Neural cell (in vitro differentiated cells): ENCODE measurements at regions not wholly inside any gene's neighbourhood (a gene's known extent, or its start where the extent isn't known, plus 50 kb on each side); places are given as distances from the start of the nearest gene placed in this dataset.

Experiments used
- H2AFZ ChIP-seq: fragments of 200-600, 300-800 bp; sonication (generic), shearing (Covaris generic); 2 replicates; pipeline ENCODE4 v1.6.0; 2014; ENCODE audit warnings: low read depth, mild to moderate bottlenecking, antibody characterized with exemption, low read length, moderate library complexity
- H3F3A ChIP-seq: fragments of 200-600 bp; shearing (Covaris generic); 2 replicates; pipeline ENCODE4 v1.6.1; 2016; ENCODE audit warnings: mild to moderate bottlenecking, moderate library complexity, mixed read lengths, antibody characterized with exemption, low read length; ENCODE audit not compliant: insufficient read depth, poor library complexity, severe bottlenecking
- H3K27ac ChIP-seq: fragments of 200-600, 300-800 bp; sonication (generic), shearing (Covaris generic); 2 replicates; pipeline ENCODE4 v1.5.1; 2014; ENCODE audit warnings: mild to moderate bottlenecking, low read length, moderate library complexity
- H3K27me3 ChIP-seq: fragments of 300-800, 200-600 bp; sonication (generic), shearing (Covaris generic); 2 replicates; pipeline ENCODE4 v1.6.0; 2014; ENCODE audit warnings: mild to moderate bottlenecking, low read depth, low read length, moderate library complexity; ENCODE audit not compliant: insufficient read depth
- H3K36me3 ChIP-seq: fragments of 300-800, 200-600 bp; sonication (generic), shearing (Covaris generic); 2 replicates; pipeline ENCODE4 v1.5.1; 2014; ENCODE audit warnings: mild to moderate bottlenecking, antibody characterized with exemption, low read length, moderate library complexity; ENCODE audit not compliant: insufficient read depth
- H3K4me2 ChIP-seq: fragments of 300-800, 200-600 bp; sonication (generic), shearing (Covaris generic); 2 replicates; pipeline ENCODE4 v1.6.0; 2014; ENCODE audit warnings: mild to moderate bottlenecking, low read length
- H3K4me3 ChIP-seq: fragments of 300-800, 200-600 bp; sonication (generic), shearing (Covaris generic); 2 replicates; pipeline ENCODE4 v1.5.1; 2014; ENCODE audit warnings: mild to moderate bottlenecking, low read length, moderate library complexity
- H3K79me2 ChIP-seq: fragments of 200-600 bp; shearing (Covaris generic); replicated peaks from 2 replicates; pipeline ENCODE4 v1.6.0; 2014; ENCODE audit warnings: mild to moderate bottlenecking, low read length, moderate library complexity; ENCODE audit not compliant: insufficient read depth
- H3K9ac ChIP-seq: fragments of 300-800, 200-600 bp; sonication (generic), shearing (Covaris generic); 2 replicates; pipeline ENCODE4 v1.6.1; 2016; ENCODE audit warnings: mild to moderate bottlenecking, low read length, mixed read lengths
- H3K9me2 ChIP-seq: fragments of 200-600 bp; shearing (Covaris generic); 2 replicates; pipeline ENCODE4 v1.6.1; 2016; ENCODE audit warnings: mild to moderate bottlenecking, low read length, mixed read lengths; ENCODE audit not compliant: insufficient read depth
- H3K9me3 ChIP-seq: fragments of 200-600, 300-800 bp; sonication (generic), shearing (Covaris generic); 2 replicates; pipeline ENCODE4 v1.6.1; 2016; ENCODE audit warnings: mild to moderate bottlenecking, mixed run types, low read length, moderate library complexity, mixed read lengths
- H4K20me1 ChIP-seq: fragments of 200-600 bp; shearing (Covaris generic); 2 replicates; pipeline ENCODE4 v1.6.1; 2016; ENCODE audit warnings: mild to moderate bottlenecking, mixed run types; ENCODE audit not compliant: insufficient read depth
- CTCF ChIP-seq: fragments of 450-650 bp; IDR thresholded peaks from 2 replicates; pipeline ENCODE4 v1.5.1; 2014; ENCODE audit warnings: antibody characterized with exemption, mild to moderate bottlenecking, moderate library complexity; ENCODE audit not compliant: poor library complexity, severe bottlenecking
- EP300 ChIP-seq: fragments of 450-650 bp; conservative IDR thresholded peaks from 2 replicates; pipeline ENCODE4 v1.6.1; 2014; ENCODE audit warnings: antibody characterized with exemption, mild to moderate bottlenecking, moderate library complexity; ENCODE audit not compliant: poor library complexity, severe bottlenecking
- EZH2 ChIP-seq: fragments of 200-600, 300-800 bp; shearing (Covaris generic), sonication (generic); IDR thresholded peaks from 2 replicates; pipeline ENCODE4 v1.6.1; 2014; ENCODE audit warnings: antibody characterized with exemption, low read length, borderline replicate concordance, mild to moderate bottlenecking; ENCODE audit not compliant: insufficient read depth, poor library complexity, severe bottlenecking
- MXI1 ChIP-seq: fragments of 450-650 bp; conservative IDR thresholded peaks from 2 replicates; pipeline ENCODE4 v1.6.1; 2014; ENCODE audit warnings: antibody characterized with exemption, mild to moderate bottlenecking; ENCODE audit not compliant: poor library complexity, severe bottlenecking
- POLR2AphosphoS5 ChIP-seq: IDR thresholded peaks from 2 replicates; pipeline ENCODE4 v1.6.1; 2012
- RAD21 ChIP-seq: fragments of 450-650 bp; conservative IDR thresholded peaks from 2 replicates; pipeline ENCODE4 v1.6.1; 2014; ENCODE audit warnings: antibody characterized with exemption, mild to moderate bottlenecking, moderate library complexity
- REST ChIP-seq: IDR thresholded peaks from 2 replicates; pipeline ENCODE4 v1.6.1; 2012; ENCODE audit warnings: borderline replicate concordance
- SMC3 ChIP-seq: fragments of 450-650 bp; conservative IDR thresholded peaks from 2 replicates; pipeline ENCODE4 v1.6.1; 2014; ENCODE audit warnings: antibody characterized with exemption, mild to moderate bottlenecking, moderate library complexity; ENCODE audit not compliant: poor library complexity
- TAF1 ChIP-seq: IDR thresholded peaks from 2 replicates; pipeline ENCODE4 v1.6.1; 2012; ENCODE audit warnings: low read depth

- no peaks in the 10 kb centered on the region for H3K9me3 ChIP-seq
- H2AFZ ChIP-seq: no peak overlapping the region
- no peaks in the 10 kb centered on the region for H3K79me2 ChIP-seq
- no peak overlapping the region for H3K4me3 ChIP-seq
- H3K27ac ChIP-seq: no peak overlapping the region
- H4K20me1 ChIP-seq: no peaks in the 10 kb centered on the region
- H3K36me3 ChIP-seq: no peaks in the 10 kb centered on the region
- H3K9me2 ChIP-seq: no peaks in the 10 kb centered on the region
- H3K4me2 ChIP-seq: no peak overlapping the region
- H3F3A ChIP-seq: no peaks in the 10 kb centered on the region
- H3K9ac ChIP-seq: no peak overlapping the region
- no peak for TF ChIP-seq TAF1
- TF ChIP-seq CTCF: no peak
- TF ChIP-seq REST: no peak
- TF ChIP-seq POLR2AphosphoS5: no peak
- no peak for TF ChIP-seq EP300
- no peak for TF ChIP-seq EZH2
- no peak for TF ChIP-seq SMC3
- no peak for TF ChIP-seq RAD21
- no peak for TF ChIP-seq MXI1
- H3K27me3 ChIP-seq: no peaks in the 10 kb centered on the region
These were observed 969.6 kb downstream of the DNAH5 start for GRCh38 chr5:12974856-12975255.

- H3K36me3 ChIP-seq: no peaks in the 10 kb centered on the region
- H3K4me2 ChIP-seq: no peak overlapping the region
- H3F3A ChIP-seq: no peaks in the 10 kb centered on the region
- no peaks in the 10 kb centered on the region for H3K9me2 ChIP-seq
- H3K9me3 ChIP-seq: no peaks in the 10 kb centered on the region
- no peak overlapping the region for H2AFZ ChIP-seq
- no peak overlapping the region for H3K4me3 ChIP-seq
- H3K27ac ChIP-seq: no peak overlapping the region
- H4K20me1 ChIP-seq: no peaks in the 10 kb centered on the region
- no peaks in the 10 kb centered on the region for H3K27me3 ChIP-seq
- TF ChIP-seq TAF1: no peak
- no peak for TF ChIP-seq SMC3
- TF ChIP-seq REST: no peak
- no peak for TF ChIP-seq EP300
- no peak for TF ChIP-seq MXI1
- no peak for TF ChIP-seq CTCF
- no peak for TF ChIP-seq EZH2
- TF ChIP-seq RAD21: no peak
- H3K79me2 ChIP-seq: no peaks in the 10 kb centered on the region
- H3K9ac ChIP-seq: no peak overlapping the region
These were observed 978.7 kb downstream of the DNAH5 start for GRCh38 chr5:12965804-12966203.
